Ovary (tissue), 3 donors: ENCODE measurements at regions not wholly inside any gene's neighbourhood (a gene's known extent, or its start where the extent isn't known, plus 50 kb on each side); places are given as distances from the start of the nearest gene placed in this dataset.

Source experiments
- EP300 ChIP-seq: sonication (generic); formaldehyde crosslinking; IDR thresholded peaks from one replicate; pipeline ENCODE4 v1.6.1; 2017; ENCODE audit warnings: antibody characterized with exemption
- POLR2A ChIP-seq: fragments of 450-650 bp; IDR thresholded peaks from one replicate; pipeline ENCODE4 v1.6.1; 2017; ENCODE audit warnings: antibody characterized with exemption, mild to moderate bottlenecking, moderate library complexity
- TF ChIP-seq, protein P1 (sequence below), 3 donors: fragments of 450-650 bp in 2 of 3; fragments of 200-600 bp in 1 of 3; IDR thresholded peaks; one replicate each; pipeline versions ENCODE4 v1.5.1 to v1.8.0; 2016 to 2022; ENCODE audit warnings: antibody characterized with exemption in 3 of 3, mild to moderate bottlenecking in 1 of 3
- donor health status: DM: no; HTN: no; CAD: no.

DNA sequence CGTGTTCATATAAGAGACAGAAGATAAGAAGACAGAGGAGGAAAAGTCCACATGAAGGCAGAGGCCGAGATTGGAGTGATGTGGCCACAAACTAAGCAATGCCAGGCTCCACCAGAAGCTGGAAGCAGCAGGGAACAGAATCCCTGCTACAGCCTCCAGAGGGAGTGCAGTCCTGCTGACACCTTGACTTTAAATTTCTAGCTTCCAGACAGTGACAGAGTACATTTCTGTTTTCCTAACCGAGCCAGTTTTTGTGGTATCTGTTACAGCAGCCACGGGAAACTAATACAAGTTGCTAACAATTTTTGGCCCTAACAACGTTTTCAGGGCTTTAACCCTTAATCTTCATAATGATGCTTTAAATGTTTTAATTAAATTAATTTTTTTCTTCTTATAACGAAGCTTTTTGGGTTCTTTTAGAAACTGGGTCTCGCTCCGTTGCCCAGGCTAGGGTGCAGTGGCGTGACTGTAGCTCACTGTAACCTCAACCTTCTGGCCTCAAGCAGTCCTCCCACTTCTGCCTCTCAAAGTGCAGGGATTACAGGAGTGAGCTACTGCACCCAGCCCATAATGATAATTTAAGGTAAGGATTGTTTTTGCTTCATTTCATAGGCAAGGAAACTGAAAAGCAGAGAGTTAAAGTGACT lies 202.3 kb upstream of the PROK2 start:
- TF ChIP-seq, protein P1, sequence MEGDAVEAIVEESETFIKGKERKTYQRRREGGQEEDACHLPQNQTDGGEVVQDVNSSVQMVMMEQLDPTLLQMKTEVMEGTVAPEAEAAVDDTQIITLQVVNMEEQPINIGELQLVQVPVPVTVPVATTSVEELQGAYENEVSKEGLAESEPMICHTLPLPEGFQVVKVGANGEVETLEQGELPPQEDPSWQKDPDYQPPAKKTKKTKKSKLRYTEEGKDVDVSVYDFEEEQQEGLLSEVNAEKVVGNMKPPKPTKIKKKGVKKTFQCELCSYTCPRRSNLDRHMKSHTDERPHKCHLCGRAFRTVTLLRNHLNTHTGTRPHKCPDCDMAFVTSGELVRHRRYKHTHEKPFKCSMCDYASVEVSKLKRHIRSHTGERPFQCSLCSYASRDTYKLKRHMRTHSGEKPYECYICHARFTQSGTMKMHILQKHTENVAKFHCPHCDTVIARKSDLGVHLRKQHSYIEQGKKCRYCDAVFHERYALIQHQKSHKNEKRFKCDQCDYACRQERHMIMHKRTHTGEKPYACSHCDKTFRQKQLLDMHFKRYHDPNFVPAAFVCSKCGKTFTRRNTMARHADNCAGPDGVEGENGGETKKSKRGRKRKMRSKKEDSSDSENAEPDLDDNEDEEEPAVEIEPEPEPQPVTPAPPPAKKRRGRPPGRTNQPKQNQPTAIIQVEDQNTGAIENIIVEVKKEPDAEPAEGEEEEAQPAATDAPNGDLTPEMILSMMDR (IDR thresholded peaks at IDR 0.05), result no peak
- TF ChIP-seq EP300 (no peak), POLR2A (no peak)
